Astrocyte (in vitro differentiated cells and primary cell): ENCODE measurements at regions not wholly inside any gene's neighbourhood (a gene's known extent, or its start where the extent isn't known, plus 50 kb on each side); places are given as distances from the start of the nearest gene placed in this dataset.

Experiments used
- EZH2 ChIP-seq: IDR thresholded peaks from 2 replicates; pipeline ENCODE4 v1.6.1; 2012; ENCODE audit warnings: mild to moderate bottlenecking, low read length, inconsistent platforms; ENCODE audit not compliant: insufficient read depth
- TF ChIP-seq, protein P1 (sequence below): IDR thresholded peaks from 2 replicates; pipeline ENCODE4 v1.5.1; 2011; ENCODE audit warnings: low read depth, mild to moderate bottlenecking, inconsistent platforms, low read length, moderate library complexity; ENCODE audit not compliant: insufficient read depth

DNA sequence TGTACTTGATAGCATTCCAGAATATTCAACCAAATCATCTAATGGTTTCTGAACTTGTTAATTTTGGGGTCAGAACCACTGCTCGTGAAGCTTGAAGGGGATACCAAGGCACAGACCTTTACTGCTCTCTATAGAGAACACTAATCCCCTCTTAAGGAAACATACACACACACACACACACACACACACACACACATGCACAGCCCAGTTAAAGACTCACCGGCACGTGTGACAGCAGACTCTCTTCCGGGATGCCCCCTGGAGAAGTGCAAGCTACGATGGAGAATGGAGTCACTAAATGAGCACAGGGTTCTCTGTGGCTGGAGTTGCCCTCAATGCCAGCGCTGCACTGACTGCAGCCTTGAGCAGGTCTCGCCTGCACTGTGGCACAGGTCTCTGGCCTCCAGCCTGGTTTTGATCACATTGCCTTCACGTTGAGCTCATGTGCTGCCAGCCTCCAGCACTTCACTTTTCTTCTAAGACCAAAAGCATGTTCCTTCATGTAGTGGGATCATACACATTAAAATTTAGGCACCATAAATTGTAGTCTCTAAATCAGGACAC is 300.8 kb downstream of the POM121L12 start:
- TF ChIP-seq, protein P1, sequence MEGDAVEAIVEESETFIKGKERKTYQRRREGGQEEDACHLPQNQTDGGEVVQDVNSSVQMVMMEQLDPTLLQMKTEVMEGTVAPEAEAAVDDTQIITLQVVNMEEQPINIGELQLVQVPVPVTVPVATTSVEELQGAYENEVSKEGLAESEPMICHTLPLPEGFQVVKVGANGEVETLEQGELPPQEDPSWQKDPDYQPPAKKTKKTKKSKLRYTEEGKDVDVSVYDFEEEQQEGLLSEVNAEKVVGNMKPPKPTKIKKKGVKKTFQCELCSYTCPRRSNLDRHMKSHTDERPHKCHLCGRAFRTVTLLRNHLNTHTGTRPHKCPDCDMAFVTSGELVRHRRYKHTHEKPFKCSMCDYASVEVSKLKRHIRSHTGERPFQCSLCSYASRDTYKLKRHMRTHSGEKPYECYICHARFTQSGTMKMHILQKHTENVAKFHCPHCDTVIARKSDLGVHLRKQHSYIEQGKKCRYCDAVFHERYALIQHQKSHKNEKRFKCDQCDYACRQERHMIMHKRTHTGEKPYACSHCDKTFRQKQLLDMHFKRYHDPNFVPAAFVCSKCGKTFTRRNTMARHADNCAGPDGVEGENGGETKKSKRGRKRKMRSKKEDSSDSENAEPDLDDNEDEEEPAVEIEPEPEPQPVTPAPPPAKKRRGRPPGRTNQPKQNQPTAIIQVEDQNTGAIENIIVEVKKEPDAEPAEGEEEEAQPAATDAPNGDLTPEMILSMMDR: no peak
- TF ChIP-seq EZH2: no peak
